Activated CD8-positive, alpha-beta memory T cell treated with anti-CD3 and anti-CD28 coated beads, Interleukin-2, amount 50 U/mL, for 48 hours (primary cell): ENCODE measurements at regions not wholly inside any gene's neighbourhood (a gene's known extent, or its start where the extent isn't known, plus 50 kb on each side); places are given as distances from the start of the nearest gene placed in this dataset.
"Not testable (repeated sequence)": the region's sequence is repeated elsewhere in the genome, so short reads cannot be mapped to it uniquely, and the experiment has no call there.

ENCODE experiments used
- DNase-seq: peaks from one replicate; pipeline ENCODE4 v3.0.0-alpha.2; 2020

DNA sequence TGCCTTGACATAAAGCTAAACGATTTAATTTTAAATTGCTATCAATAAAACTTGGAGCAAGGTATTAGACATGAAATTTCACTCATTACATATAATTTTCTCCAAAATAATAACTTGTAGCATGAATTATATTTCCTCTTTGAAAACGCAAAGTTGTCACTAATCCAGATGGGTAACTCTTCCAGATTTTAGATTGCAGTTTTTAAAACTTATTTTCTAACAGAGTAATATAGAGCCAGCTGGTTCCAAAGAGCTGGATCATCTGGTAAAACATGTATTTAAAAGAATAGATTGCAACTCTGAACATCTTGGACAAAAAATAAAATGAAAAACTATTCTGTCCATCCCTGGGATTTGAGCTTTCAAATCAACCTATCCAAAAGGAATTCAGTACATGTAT lies 238.2 kb upstream of the INTU start:
- no peak for DNase-seq

GRCh38 chr4:127400276-127400675 lies 232.5 kb upstream of the INTU start:
- no peak for DNase-seq

DNA sequence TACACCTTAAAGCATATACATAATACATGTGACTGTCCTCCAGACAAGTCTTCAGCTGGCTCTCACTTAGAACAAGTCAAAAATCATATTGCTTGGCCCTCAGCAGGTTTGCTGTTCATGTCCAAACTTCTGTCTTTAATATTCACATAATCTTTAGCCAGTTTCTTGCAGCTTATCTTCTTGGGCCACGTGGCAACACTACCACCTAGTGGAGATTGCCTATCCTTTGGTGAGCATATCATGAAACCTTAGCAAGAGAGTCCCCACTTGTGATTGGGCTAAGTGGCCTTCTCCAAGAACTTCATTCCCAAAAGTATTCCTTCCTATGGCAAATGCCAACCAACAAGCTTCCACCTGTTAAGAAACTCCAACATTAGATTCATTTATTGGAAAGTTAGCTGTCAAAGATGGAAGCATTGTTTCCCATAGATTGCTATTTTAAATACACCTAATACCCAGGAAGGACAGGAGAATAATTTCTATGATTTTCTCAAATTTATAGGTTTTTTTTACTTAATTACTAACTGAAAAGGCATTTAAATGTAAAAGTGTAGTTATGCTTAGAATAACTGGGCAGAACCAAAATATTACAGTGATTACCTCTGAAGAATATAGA lies 231.9 kb upstream of the INTU start:
- peak; percentile 57 for DNase-seq

DNA sequence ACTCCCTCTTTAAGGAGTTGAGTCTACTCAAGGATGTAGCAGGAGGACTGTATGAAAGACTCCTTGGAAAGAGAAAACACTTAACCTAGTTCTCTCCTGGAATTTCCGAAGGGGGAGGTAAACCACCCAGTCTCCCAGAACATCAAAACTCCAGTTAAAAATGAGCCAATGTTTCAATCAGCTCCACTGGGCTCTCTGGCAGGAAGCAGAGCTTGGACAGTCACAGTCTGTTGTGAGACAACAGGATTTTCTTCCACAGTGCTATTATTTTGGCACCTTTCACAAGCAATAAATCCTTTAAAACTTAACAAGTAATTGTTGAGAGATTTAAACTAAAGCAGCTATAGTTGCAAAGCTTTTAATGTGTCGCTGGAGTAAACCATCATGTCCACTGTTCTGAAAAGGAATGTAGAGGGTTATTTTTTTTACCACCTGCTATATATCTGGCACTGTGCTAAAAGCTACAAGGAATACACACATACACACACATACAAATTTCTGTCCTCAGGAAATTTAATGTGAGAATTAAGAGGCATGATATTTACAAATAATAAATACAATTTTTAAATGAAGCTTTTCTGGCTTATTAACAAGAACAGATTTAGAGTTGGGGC lies 229.2 kb upstream of the INTU start:
- DNase-seq = no peak

DNA sequence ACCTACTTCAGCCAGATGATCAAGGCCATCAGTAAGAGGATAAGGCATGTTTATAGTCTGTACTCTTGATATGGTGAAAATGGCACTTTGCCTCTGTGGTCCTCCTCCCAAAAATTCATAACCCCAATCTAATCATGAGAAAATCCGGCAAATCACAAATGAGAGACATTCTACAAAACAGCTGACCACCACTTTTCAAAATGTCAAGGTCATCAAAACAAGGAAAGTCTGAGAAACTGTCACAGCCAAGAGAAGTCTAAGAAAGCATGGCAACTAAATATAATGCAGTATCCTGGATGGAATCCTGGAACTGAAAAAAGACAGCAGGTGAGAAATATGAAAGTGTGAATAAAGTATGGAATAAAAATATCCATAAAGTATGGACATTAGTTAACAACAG lies 226.6 kb upstream of the INTU start:
- DNase-seq = no peak

DNA sequence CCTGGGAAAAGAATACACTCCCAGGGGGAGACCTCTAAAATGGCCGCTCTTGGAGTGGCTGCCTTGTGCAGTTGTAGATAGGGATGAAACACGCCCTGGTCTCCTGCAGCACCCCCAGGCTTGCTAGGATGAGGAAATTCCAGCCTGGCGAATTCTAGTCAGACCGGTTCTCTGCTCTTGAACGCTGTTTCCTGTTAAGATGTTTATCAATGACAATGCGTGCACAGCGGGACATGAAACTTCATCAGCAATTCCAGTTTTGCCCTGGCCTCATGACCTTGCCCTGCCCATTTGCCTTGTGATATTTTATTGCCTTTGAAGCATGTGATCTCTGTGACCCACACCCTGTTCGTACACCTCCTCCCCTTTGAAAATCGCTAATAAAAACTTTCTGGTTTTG lies 225.2 kb upstream of the INTU start:
- not testable (repeated sequence) for DNase-seq

- DNase-seq = no peak
These were observed 222.6 kb upstream of the INTU start for GRCh38 chr4:127410201-127410600.

DNA sequence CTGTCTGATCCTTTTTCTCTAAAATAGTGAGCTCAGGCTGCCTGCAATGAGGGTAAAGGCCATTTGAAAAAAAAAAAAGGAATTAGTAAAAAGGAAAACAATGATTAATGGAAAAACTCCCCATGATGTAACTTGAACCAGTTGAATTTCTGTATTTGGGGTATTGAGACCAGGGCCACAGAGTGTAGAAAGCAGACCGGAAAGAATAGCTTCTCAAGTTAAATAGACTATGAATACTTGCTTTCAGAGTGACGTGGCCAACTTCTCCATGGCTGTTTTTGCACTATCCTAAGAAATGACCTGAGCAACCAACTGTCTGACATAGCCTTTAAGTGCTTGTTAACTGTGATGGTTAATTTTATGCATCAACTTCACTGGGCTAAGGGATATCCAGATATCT lies 222.1 kb upstream of the INTU start:
- no peak for DNase-seq

- no peak for DNase-seq
These were observed 217.7 kb upstream of the INTU start for GRCh38 chr4:127414951-127415606.

DNA sequence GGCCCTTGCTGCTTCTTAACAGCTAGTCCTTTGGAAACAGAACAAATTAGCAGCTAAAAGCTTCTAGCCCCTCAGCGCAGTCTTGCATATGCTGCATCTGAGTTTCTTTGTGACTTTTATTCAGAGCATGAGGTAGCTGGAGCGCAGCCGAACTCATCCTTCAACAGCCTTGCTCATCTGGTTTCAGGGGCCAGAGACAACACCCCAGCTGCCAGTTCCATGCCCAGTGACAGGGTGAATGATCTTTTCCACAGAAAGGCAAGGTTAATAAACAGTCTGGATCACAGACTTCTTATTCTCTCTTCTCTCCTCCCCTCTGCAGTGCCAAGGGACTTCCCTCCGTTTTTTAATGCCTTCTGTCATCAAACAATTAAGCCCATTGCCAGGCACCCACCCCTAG lies 216.6 kb upstream of the INTU start:
- DNase-seq = no peak

- DNase-seq = no peak
These were observed 214.7 kb upstream of the INTU start for GRCh38 chr4:127417885-127418535.

DNA sequence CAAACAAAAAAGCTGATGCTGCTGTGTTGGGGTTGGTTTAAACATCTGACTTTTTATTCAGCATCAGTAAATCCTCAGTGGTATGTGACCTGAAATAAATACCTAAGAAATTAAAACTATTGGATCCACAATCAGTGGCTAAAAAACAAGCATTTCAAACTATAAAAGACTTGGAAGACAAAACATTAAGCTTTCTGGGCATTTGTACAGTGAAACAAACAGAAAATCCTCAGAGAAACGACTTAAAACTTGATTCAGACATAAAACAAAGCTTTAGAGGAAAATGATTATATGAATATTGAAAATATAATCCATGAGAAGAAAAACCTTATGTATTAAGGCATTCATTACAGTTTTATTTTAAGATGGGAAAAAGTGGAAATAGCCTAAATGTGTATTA lies 213.3 kb upstream of the INTU start:
- DNase-seq = no peak

- DNase-seq = no peak
These were observed 211.3 kb upstream of the INTU start for GRCh38 chr4:127421437-127421836.

GRCh38 chr4:127425202-127425845 lies 207.4 kb upstream of the INTU start:
- DNase-seq = no peak

- no peak for DNase-seq
These were observed 206.9 kb upstream of the INTU start for GRCh38 chr4:127425851-127426250.

- no peak for DNase-seq
These were observed 191.2 kb upstream of the INTU start for GRCh38 chr4:127441571-127441970.

DNA sequence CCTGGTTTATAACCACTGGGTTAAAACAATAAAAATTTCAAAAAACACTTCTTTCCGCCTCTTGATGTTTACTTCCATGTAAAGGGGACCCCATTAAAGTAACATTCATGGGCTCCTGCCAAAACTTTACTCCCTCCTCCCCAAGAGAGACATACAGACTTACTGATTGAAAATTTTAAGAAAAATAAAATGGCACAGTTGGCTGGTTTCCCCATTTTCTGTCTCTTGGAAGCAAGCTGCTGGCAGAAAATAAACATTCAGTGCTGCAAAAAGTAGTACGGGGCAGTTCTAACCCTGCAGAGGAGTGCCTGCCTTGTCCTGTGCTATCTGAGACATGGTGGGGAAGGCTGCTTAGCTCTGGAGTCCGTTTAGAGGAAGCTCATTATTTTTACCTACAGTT lies 187.3 kb upstream of the INTU start:
- DNase-seq = no peak

DNA sequence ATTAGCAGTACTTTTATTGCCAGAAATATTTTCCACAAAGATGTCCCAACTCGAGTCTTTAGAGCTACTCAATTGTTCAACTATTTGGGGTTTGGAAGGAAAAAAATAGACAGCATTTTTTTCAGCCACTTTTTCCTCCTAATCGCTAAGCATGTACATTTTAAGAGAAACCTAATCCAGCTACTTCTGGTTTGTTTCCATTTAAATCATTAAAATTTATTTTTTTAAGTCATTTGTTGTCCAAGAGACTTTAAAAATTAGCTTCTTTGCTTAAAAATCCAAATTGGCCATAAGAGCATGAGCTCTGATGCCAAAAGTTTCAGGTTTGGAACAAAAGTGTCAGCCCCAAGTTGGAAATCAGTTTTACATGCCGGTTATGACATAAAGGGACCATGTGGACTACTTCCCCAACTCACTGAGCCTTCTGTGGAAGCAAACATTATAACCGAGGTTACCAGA lies 186.3 kb upstream of the INTU start:
- no peak for DNase-seq

DNA sequence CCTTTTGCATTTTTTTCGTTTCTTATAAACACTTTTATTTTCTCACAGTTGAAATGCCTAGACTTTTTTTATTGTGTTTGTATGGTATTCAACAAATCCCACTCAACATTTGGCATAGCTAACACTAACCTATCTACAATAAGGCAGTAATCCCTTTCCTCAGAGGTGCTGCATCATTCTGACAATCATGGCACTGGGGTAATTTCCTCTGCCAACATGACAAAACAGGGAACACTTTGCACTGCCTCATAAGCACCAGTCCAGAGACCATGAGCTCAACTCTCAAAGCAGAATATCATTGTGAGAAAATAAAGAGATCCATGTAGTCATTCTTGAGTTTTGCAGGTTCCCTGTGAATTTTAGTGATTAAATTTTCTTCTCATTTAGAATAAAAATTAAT lies 183.8 kb upstream of the INTU start:
- DNase-seq = no peak

DNA sequence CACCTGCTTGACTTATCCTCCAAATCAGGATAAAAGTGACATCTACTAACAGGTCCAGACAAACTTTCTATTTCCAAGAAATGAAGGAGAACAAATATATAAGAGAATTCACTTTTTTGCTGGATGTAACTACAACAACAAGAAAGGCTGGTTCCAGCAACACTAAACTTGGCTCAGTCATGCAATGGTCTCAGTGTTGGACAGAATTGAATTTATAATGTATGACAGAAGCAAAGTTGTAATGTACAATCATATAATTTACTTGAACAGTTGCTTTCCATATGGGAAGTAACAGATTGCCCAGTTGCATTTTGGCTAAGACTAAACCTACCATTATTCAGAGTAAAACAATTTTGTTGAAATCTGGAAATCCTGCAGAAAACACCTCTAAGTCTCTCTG lies 183.3 kb upstream of the INTU start:
- DNase-seq = no peak

DNA sequence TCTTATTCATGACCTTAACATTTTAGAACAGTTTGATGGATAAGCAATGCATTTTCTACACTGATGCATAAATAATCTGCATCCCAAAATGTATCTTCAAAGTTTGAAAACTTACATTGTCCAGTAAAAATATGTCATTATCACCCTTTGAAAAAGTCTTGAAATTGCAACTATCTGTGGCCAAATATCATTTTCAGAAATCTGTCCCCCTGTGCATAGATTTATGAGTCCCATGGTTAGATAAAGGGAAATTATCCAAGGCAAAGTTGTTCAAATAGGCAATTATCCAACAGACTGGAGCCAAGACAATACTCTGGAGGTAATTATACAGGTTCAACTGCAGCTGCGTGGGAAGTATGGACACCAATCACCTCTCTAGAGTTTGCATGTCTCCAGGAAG lies 182.5 kb upstream of the INTU start:
- DNase-seq = no peak

GRCh38 chr4:127463883-127464282 lies 168.9 kb upstream of the INTU start:
- no peak for DNase-seq

DNA sequence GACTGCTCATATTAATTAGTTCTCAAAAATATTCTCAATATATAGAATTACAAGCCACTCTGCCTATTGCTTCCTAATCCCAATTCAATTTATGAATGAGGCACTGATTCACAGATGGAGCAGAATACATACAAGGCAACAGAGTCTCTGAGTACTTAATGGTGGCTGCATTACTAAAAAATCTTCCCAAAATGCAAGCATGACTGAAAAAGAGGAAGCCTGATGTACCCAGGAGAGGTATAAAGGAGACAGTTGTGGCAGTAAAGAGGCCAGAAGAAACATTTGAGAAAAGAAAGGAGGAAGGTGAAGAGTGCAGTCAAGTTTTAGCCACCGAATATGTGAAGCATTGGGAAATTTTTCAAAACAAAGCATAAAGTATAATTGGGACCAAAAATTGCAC lies 163.2 kb upstream of the INTU start:
- no peak for DNase-seq
